ENCODE measurements at regions not wholly inside any gene's neighbourhood (a gene's known extent, or its start where the extent isn't known, plus 50 kb on each side); places are given as distances from the start of the nearest gene placed in this dataset.

- Histone ChIP-seq H3K23ac (ENCODE audit: low read length) (no peak overlapping the region), H3K79me2 (ENCODE audit: control insufficient read depth, insufficient read depth, low read length, poor library complexity) (no peaks in the 10 kb centered on the region), H3K4ac (ENCODE audit: low read depth, low read length) (no peak overlapping the region), H3K9ac (ENCODE audit: low read length) (no peak overlapping the region), H2AK5ac (ENCODE audit: low read length) (no peak overlapping the region), H3K27ac (ENCODE audit: low read depth, low read length) (no peak overlapping the region), H2AFZ (ENCODE audit: insufficient read depth, low read length, poor library complexity) (no peak overlapping the region), H3K4me2 (ENCODE audit: low read length) (no peak overlapping the region), H4K91ac (ENCODE audit: low read depth, low read length) (no peak overlapping the region), H3K18ac (ENCODE audit: low read length) (no peak overlapping the region), H2BK5ac (ENCODE audit: low read depth, low read length, poor library complexity) (no peak overlapping the region), H3K9me3 (ENCODE audit: insufficient read depth, low read depth, low read length) (no peaks in the 10 kb centered on the region), H3K4me3 (ENCODE audit: low read depth, low read length) (no peak overlapping the region), H2BK12ac (ENCODE audit: low read length) (no peak overlapping the region), H3K4me1 (ENCODE audit: control insufficient read depth in 1 of 2, insufficient read depth in 2 of 2, low read length in 2 of 2) (peaks cover 0 to 6% of the 10 kb centered on the region in 2 experiments), H3K14ac (ENCODE audit: low read length) (no peak overlapping the region), H3K27me3 (ENCODE audit: insufficient read depth, low read length) (no peaks in the 10 kb centered on the region), H4K8ac (ENCODE audit: low read depth, low read length) (no peak overlapping the region), H3K79me1 (ENCODE audit: low read length) (peaks cover 17% of the 10 kb centered on the region), H2BK120ac (ENCODE audit: insufficient read depth, low read length, poor library complexity) (no peak overlapping the region), H3K36me3 (ENCODE audit: control insufficient read depth in 1 of 2, insufficient read depth in 2 of 2, low read length in 2 of 2) (no peaks in the 10 kb centered on the region), H4K12ac (ENCODE audit: low read depth, low read length) (no peak overlapping the region)
- no peak for DNase-seq
Measured at GRCh38 chr1:56034222-56034621, 545.1 kb downstream of the PLPP3 start.

GRCh38 chr1:56033321-56034037 is 545.9 kb downstream of the PLPP3 start:
- H4K12ac ChIP-seq (ENCODE audit: low read depth, low read length): no peak overlapping the region
- H3K9me3 ChIP-seq (ENCODE audit: insufficient read depth, low read depth, low read length): no peaks in the 10 kb centered on the region
- peak overlapping the region; percentile 16 for H3K4ac ChIP-seq (ENCODE audit: low read depth, low read length)
- no peak overlapping the region for H2AFZ ChIP-seq (ENCODE audit: insufficient read depth, low read length, poor library complexity)
- no peaks in the 10 kb centered on the region for H3K79me2 ChIP-seq (ENCODE audit: control insufficient read depth, insufficient read depth, low read length, poor library complexity)
- peak overlapping the region; percentile 73 for H2BK120ac ChIP-seq (ENCODE audit: insufficient read depth, low read length, poor library complexity)
- peak overlapping the region; percentile 60 for H2AK5ac ChIP-seq (ENCODE audit: low read length)
- H4K91ac ChIP-seq (ENCODE audit: low read depth, low read length): peak overlapping the region; percentile 89
- H3K79me1 ChIP-seq (ENCODE audit: low read length): peaks cover 17% of the 10 kb centered on the region
- H2BK5ac ChIP-seq (ENCODE audit: low read depth, low read length, poor library complexity): peak overlapping the region; percentile 71
- peak overlapping the region; percentile 19 for H3K18ac ChIP-seq (ENCODE audit: low read length)
- H3K4me2 ChIP-seq (ENCODE audit: low read length): no peak overlapping the region
- H3K4me3 ChIP-seq (ENCODE audit: low read depth, low read length): no peak overlapping the region
- H3K27ac ChIP-seq (ENCODE audit: low read depth, low read length): no peak overlapping the region
- H3K23ac ChIP-seq (ENCODE audit: low read length): no peak overlapping the region
- H3K9ac ChIP-seq (ENCODE audit: low read length): no peak overlapping the region
- no peaks in the 10 kb centered on the region for H3K36me3 ChIP-seq (ENCODE audit: control insufficient read depth in 1 of 2, insufficient read depth in 2 of 2, low read length in 2 of 2)
- H4K8ac ChIP-seq (ENCODE audit: low read depth, low read length): peak overlapping the region; percentile 13
- H2BK12ac ChIP-seq (ENCODE audit: low read length): peak overlapping the region; percentile 91
- DNase-seq: no peak
- H3K27me3 ChIP-seq (ENCODE audit: insufficient read depth, low read length): no peaks in the 10 kb centered on the region
- peak overlapping the region; percentile 56 for H3K14ac ChIP-seq (ENCODE audit: low read length)
- H3K4me1 ChIP-seq (ENCODE audit: control insufficient read depth in 1 of 2, insufficient read depth in 2 of 2, low read length in 2 of 2): peaks cover 0 to 6% of the 10 kb centered on the region in 2 experiments
- no CpG with 5 or more reads among the region's 3 CpGs for WGBS (ENCODE audit: extremely low coverage, insufficient coverage, insufficient read length)

- Histone ChIP-seq H3K9ac (ENCODE audit: low read length) (no peak overlapping the region), H2BK5ac (ENCODE audit: low read depth, low read length, poor library complexity) (no peak overlapping the region), H3K4me1 (ENCODE audit: control insufficient read depth in 1 of 2, insufficient read depth in 2 of 2, low read length in 2 of 2) (peaks cover 0 to 6% of the 10 kb centered on the region in 2 experiments), H2AFZ (ENCODE audit: insufficient read depth, low read length, poor library complexity) (no peak overlapping the region), H3K27me3 (ENCODE audit: insufficient read depth, low read length) (no peaks in the 10 kb centered on the region), H3K23ac (ENCODE audit: low read length) (no peak overlapping the region), H3K4me3 (ENCODE audit: low read depth, low read length) (no peak overlapping the region), H3K18ac (ENCODE audit: low read length) (no peak overlapping the region), H3K4me2 (ENCODE audit: low read length) (no peak overlapping the region), H3K79me1 (ENCODE audit: low read length) (peaks cover 22% of the 10 kb centered on the region), H4K8ac (ENCODE audit: low read depth, low read length) (no peak overlapping the region), H2BK120ac (ENCODE audit: insufficient read depth, low read length, poor library complexity) (no peak overlapping the region), H3K9me3 (ENCODE audit: insufficient read depth, low read depth, low read length) (no peaks in the 10 kb centered on the region), H2BK12ac (ENCODE audit: low read length) (no peak overlapping the region), H3K79me2 (ENCODE audit: control insufficient read depth, insufficient read depth, low read length, poor library complexity) (no peaks in the 10 kb centered on the region), H4K91ac (ENCODE audit: low read depth, low read length) (no peak overlapping the region), H4K12ac (ENCODE audit: low read depth, low read length) (no peak overlapping the region), H2AK5ac (ENCODE audit: low read length) (no peak overlapping the region), H3K27ac (ENCODE audit: low read depth, low read length) (peak overlapping the region; percentile 40), H3K36me3 (ENCODE audit: control insufficient read depth in 1 of 2, insufficient read depth in 2 of 2, low read length in 2 of 2) (peaks cover 0 to 2% of the 10 kb centered on the region in 2 experiments), H3K14ac (ENCODE audit: low read length) (no peak overlapping the region), H3K4ac (ENCODE audit: low read depth, low read length) (no peak overlapping the region)
- no CpG with 5 or more reads among the region's 3 CpGs for WGBS (ENCODE audit: extremely low coverage, insufficient coverage, insufficient read length)
- DNase-seq: peak; percentile 89 to 99
Measured at GRCh38 chr1:56032096-56032676, 547.2 kb downstream of the PLPP3 start.

DNA sequence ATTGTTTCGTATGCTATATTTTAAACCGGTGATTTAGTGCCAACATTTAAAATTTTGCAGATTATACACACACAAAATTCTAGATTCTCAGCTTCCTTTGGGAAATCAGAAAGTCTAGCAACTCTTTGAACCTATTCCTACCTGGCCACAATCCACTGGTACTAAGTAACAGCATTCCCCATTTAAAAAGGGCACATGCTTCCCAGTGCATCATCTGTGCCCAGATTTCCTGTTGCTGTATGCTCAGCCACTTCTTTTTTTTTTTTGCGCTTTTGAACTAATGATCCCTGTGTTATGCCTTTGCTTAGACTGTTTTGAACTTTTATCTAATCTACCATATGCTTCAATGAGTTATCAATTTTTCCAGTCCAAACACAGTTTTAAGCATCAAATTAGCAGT is 548.4 kb downstream of the PLPP3 start:
- H3K4me2 ChIP-seq (ENCODE audit: low read length): no peak overlapping the region
- peak overlapping the region; percentile 39 for H4K91ac ChIP-seq (ENCODE audit: low read depth, low read length)
- H3K36me3 ChIP-seq (ENCODE audit: control insufficient read depth in 1 of 2, insufficient read depth in 2 of 2, low read length in 2 of 2): peaks cover 0 to 2% of the 10 kb centered on the region in 2 experiments
- H2BK5ac ChIP-seq (ENCODE audit: low read depth, low read length, poor library complexity): no peak overlapping the region
- peaks cover 25% of the 10 kb centered on the region for H3K79me1 ChIP-seq (ENCODE audit: low read length)
- H2AFZ ChIP-seq (ENCODE audit: insufficient read depth, low read length, poor library complexity): no peak overlapping the region
- no peak overlapping the region for H4K12ac ChIP-seq (ENCODE audit: low read depth, low read length)
- H3K9ac ChIP-seq (ENCODE audit: low read length): no peak overlapping the region
- no peaks in the 10 kb centered on the region for H3K79me2 ChIP-seq (ENCODE audit: control insufficient read depth, insufficient read depth, low read length, poor library complexity)
- DNase-seq: no peak
- no CpG with 5 or more reads among the region's 3 CpGs for WGBS (ENCODE audit: extremely low coverage, insufficient coverage, insufficient read length)
- no peaks in the 10 kb centered on the region for H3K27me3 ChIP-seq (ENCODE audit: insufficient read depth, low read length)
- H3K27ac ChIP-seq (ENCODE audit: low read depth, low read length): no peak overlapping the region
- no peak overlapping the region for H3K4ac ChIP-seq (ENCODE audit: low read depth, low read length)
- H2AK5ac ChIP-seq (ENCODE audit: low read length): no peak overlapping the region
- H2BK12ac ChIP-seq (ENCODE audit: low read length): no peak overlapping the region
- H3K4me3 ChIP-seq (ENCODE audit: low read depth, low read length): no peak overlapping the region
- H2BK120ac ChIP-seq (ENCODE audit: insufficient read depth, low read length, poor library complexity): peak overlapping the region; percentile 20
- no peaks in the 10 kb centered on the region for H3K9me3 ChIP-seq (ENCODE audit: insufficient read depth, low read depth, low read length)
- H3K23ac ChIP-seq (ENCODE audit: low read length): no peak overlapping the region
- no peak overlapping the region for H4K8ac ChIP-seq (ENCODE audit: low read depth, low read length)
- H3K14ac ChIP-seq (ENCODE audit: low read length): no peak overlapping the region
- no peak overlapping the region for H3K18ac ChIP-seq (ENCODE audit: low read length)
- H3K4me1 ChIP-seq (ENCODE audit: control insufficient read depth in 1 of 2, insufficient read depth in 2 of 2, low read length in 2 of 2): peaks cover 0 to 4% of the 10 kb centered on the region in 2 experiments

All from trophoblast cell (in vitro differentiated cells and primary cell).